PFSK-1 (cell line): ENCODE measurements at regions not wholly inside any gene's neighbourhood (a gene's known extent, or its start where the extent isn't known, plus 50 kb on each side); places are given as distances from the start of the nearest gene placed in this dataset.

ENCODE experiments used
- FOXP2 ChIP-seq: optimal IDR thresholded peaks from 2 replicates; pipeline ENCODE3; 2011; ENCODE audit warnings: borderline replicate concordance, control low read depth, inconsistent platforms; ENCODE audit not compliant: insufficient read depth; ENCODE audit errors: extremely low read length, extremely low read depth
- POLR2AphosphoS5 ChIP-seq: IDR thresholded peaks from 2 replicates; pipeline ENCODE4 v1.6.1; 2012; ENCODE audit warnings: low read depth, mild to moderate bottlenecking, control low read depth, low read length, moderate library complexity
- SIN3A ChIP-seq: IDR thresholded peaks from 2 replicates; pipeline ENCODE4 v1.6.1; 2012; ENCODE audit warnings: mild to moderate bottlenecking, low read length, moderate library complexity, borderline replicate concordance; ENCODE audit not compliant: insufficient read depth
- TAF1 ChIP-seq: IDR thresholded peaks from 2 replicates; pipeline ENCODE4 v1.6.1; 2012; ENCODE audit warnings: low read length, control low read depth, borderline replicate concordance; ENCODE audit not compliant: insufficient read depth
- TF ChIP-seq, protein P1 (sequence below), 2 experiments: IDR thresholded peaks; 2 replicates each; pipeline versions ENCODE4 v1.6.1 to v1.8.0; 2011 to 2012; ENCODE audit warnings: low read depth in 2 of 2, low read length in 2 of 2, control low read depth in 1 of 2, inconsistent platforms in 1 of 2, mild to moderate bottlenecking in 1 of 2, moderate library complexity in 1 of 2; ENCODE audit not compliant: insufficient read depth in 1 of 2

DNA sequence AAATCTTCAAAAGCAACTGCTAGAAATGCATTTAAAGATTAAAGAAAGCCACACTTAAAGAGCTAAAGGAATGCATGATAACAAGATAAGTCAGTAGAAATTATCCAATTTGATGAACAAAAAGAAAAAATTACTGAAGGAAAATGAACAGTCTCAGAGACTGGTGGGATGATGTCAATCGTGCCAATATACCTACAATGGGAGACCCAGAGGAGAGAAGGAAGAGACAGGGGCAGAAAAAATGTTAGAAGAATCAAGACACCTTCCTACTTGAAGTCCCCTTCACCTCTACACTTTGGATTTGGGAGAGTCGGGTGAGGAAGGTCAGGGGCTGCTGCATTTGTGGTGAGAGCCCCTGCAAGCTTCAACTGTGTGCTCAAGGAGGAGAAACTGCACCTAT lies 216.3 kb downstream of the BUD13 start:
- TF ChIP-seq POLR2AphosphoS5 (no peak), TAF1 (no peak), FOXP2 (no peak), SIN3A (no peak)
- TF ChIP-seq, protein P1, sequence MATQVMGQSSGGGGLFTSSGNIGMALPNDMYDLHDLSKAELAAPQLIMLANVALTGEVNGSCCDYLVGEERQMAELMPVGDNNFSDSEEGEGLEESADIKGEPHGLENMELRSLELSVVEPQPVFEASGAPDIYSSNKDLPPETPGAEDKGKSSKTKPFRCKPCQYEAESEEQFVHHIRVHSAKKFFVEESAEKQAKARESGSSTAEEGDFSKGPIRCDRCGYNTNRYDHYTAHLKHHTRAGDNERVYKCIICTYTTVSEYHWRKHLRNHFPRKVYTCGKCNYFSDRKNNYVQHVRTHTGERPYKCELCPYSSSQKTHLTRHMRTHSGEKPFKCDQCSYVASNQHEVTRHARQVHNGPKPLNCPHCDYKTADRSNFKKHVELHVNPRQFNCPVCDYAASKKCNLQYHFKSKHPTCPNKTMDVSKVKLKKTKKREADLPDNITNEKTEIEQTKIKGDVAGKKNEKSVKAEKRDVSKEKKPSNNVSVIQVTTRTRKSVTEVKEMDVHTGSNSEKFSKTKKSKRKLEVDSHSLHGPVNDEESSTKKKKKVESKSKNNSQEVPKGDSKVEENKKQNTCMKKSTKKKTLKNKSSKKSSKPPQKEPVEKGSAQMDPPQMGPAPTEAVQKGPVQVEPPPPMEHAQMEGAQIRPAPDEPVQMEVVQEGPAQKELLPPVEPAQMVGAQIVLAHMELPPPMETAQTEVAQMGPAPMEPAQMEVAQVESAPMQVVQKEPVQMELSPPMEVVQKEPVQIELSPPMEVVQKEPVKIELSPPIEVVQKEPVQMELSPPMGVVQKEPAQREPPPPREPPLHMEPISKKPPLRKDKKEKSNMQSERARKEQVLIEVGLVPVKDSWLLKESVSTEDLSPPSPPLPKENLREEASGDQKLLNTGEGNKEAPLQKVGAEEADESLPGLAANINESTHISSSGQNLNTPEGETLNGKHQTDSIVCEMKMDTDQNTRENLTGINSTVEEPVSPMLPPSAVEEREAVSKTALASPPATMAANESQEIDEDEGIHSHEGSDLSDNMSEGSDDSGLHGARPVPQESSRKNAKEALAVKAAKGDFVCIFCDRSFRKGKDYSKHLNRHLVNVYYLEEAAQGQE (IDR thresholded peaks at IDR 0.05; ENCODE audit: insufficient read depth in 1 of 2, low read depth in 2 of 2, low read length in 2 of 2), result no peak

DNA sequence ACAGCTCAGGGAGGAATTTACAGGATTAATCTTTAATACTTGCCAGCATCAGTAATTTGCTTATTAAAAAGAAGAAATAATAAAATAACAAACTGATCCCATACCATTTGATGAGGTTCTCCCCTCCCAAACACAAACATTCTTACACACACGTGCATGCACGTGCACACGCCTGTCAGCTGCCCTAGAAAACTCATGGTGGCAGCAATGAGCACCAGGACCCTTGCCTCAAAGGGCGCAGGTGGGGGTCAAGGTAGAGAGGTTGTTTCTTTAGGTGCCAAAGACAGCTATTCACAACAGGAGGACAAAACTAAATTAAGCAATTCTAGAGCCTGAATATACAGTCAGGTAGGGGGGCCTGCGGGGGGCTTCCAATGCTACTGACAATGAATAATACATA lies 219.3 kb downstream of the BUD13 start:
- TF ChIP-seq FOXP2, result no peak
- no peak for TF ChIP-seq SIN3A
- TF ChIP-seq, protein P1 (IDR thresholded peaks at IDR 0.05; ENCODE audit: insufficient read depth in 1 of 2, low read depth in 2 of 2, low read length in 2 of 2), result no peak
- TF ChIP-seq TAF1, result no peak
- no peak for TF ChIP-seq POLR2AphosphoS5

DNA sequence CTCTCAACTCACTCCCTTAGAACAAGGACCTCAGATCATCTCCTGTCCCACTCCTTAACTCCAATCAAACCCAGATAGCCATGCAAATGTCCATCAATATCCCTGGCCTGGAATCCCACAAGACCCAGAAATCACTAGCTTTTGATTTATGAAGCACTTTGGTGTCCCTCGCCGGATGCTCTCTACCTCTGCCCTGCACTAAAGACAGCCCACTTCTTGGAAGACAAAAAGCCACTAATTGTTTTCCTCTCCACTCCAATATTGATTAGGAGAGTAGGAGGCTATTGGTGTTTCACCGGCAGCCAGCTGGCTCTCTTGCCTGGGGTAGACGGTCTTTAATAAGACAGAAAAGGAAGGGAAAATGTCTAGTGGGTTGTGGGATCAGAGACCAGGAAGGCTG lies 221.2 kb downstream of the BUD13 start:
- TF ChIP-seq FOXP2, result no peak
- TF ChIP-seq, protein P1 (IDR thresholded peaks at IDR 0.05; ENCODE audit: insufficient read depth in 1 of 2, low read depth in 2 of 2, low read length in 2 of 2), result no peak
- no peak for TF ChIP-seq SIN3A
- TF ChIP-seq POLR2AphosphoS5, result no peak
- no peak for TF ChIP-seq TAF1

DNA sequence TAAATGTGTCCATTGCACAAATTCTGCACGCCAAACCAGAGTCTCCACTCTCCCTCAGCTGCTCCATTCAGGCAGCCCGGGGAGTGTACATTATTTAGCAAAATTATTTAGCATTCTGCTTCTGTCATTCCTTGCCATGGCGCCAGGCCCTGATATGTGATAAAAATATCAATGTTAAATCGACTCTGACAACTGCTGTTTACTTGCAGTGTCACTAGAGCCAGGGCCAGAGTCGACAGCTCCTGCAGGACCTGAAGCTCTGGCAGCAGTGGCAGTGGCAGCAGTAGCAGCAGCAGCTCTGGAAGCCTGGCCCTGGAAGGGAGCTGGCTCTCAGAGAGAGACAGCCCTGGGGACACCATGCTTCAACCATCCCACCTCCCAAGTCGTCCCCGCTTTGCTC lies 224.5 kb downstream of the BUD13 start:
- TF ChIP-seq POLR2AphosphoS5 (no peak), SIN3A (no peak)

DNA sequence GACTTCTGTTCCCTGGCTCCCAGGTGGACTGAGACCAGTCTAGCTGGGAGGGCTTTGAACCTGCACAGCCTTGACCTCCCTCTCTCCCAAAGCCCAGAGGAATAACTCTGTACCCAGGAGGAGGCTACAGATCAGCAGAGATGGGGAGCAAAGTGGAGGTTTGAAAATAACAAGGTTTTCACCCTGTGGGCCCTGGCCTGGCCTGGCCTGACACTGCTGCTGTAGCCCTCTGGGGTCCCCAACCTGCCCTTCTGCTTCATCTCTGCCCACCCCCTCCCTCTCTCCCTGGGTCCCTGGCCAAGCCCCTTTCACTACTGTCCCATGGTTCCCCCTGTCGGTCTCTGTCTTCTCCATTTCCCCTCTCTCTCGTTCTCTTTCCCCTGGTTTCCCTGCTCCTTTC lies 225.2 kb downstream of the BUD13 start:
- no peak for TF ChIP-seq TAF1
- TF ChIP-seq, protein P1 (IDR thresholded peaks at IDR 0.05; ENCODE audit: insufficient read depth in 1 of 2, low read depth in 2 of 2, low read length in 2 of 2), result no peak
- no peak for TF ChIP-seq POLR2AphosphoS5
- no peak for TF ChIP-seq FOXP2
- no peak for TF ChIP-seq SIN3A
